NCI-H128 (cell line): ENCODE measurements at regions not wholly inside any gene's neighbourhood (a gene's known extent, or its start where the extent isn't known, plus 50 kb on each side); places are given as distances from the start of the nearest gene placed in this dataset.

Experiments
- DNase-seq: peaks from one replicate; lab custom pipeline; 2025; ENCODE audit not compliant: unreplicated experiment; lab: John Stamatoyannopoulos, UW

DNA sequence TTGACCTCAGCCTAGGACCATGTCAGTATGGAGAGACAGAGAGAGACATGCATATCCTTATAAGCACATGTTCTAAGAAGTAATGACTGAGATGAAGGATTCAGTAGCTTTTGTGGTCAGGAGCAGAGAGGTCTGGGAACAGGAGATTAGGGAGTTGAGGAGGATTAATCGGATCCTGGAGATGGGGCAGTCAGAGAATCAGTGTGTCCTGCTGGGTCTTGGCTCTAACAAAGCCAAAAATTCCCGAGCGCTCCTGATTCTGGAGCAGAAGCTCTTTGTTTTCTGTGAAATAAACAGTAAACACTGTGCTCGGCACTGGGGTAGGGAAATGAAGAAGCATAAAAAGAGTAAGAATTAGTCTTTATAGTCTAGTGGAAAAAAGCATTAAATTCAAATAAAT lies 520.0 kb upstream of the CLINT1 start:
- DNase-seq = no peak

DNA sequence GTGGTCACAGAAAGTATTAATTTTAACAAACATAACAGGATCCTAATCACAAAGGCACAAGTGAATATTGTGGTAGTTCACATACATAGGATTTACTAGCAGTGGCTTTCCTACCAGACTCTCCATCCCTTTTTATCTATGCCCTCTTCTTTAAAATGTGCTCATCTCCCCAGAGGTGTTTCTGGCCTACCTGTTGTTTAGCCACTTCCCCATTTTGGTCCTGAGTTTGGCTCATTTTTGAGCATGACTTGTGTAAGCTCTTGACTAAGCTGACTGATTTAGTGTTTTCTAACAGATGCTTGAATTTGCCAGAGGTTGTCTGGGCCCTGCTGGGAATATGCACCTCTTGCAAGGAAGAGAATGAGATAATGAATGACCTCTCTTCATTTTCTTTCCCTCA lies 517.7 kb upstream of the CLINT1 start:
- DNase-seq = no peak

DNA sequence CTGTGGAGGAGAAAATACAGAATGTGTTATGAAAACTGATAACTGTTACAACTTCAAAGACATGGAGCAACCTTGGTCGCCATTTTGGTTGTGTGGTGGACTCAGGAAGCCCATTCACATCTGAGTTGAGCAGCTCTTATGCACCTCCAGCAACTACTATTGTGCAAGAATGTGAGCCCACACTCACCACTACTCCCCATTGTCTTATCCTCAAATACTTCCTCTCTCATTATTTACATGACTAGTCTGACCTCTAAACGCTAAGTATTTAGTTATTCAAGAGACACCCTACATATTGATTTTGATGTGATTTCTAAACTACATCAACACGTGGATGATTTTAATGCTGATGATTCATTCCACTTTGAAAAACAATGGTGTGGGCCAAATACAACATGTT lies 516.6 kb upstream of the CLINT1 start:
- no peak for DNase-seq

DNA sequence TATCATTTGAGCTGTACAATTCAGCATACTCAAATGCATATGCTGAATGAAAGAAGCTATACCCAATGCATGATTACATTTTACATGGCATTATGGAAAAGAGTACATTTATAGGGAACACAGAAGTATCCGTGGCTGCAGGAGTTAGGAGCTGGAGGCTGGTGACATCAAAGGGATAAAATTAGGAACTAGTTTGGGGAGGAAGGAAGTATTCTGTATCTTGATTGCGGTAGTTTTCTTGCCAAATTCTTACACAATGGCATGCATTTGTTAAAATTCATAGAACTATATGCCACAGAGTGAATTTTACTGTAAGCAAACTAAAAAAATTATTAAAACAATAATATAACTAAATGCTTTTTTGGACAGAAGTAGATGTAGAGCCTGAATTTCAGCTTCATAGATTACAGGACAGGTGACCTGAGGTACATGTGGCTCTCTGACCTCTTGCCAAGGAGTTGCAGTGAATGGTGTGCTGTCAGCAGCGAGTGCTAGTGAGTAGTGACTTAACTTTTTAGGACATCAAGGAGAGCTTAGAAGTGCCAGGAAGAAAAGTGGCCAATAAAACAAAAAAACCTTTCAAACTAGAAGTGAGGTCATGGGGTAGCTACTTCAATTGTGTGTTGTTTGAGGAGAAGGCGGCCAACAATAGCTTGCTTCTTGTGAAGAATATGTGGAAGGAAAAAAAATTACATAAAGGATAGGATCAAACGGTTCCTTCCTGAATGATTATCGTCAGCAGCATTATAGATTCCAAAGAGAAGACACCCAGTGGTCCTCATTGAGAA lies 514.9 kb upstream of the CLINT1 start:
- no peak for DNase-seq

DNA sequence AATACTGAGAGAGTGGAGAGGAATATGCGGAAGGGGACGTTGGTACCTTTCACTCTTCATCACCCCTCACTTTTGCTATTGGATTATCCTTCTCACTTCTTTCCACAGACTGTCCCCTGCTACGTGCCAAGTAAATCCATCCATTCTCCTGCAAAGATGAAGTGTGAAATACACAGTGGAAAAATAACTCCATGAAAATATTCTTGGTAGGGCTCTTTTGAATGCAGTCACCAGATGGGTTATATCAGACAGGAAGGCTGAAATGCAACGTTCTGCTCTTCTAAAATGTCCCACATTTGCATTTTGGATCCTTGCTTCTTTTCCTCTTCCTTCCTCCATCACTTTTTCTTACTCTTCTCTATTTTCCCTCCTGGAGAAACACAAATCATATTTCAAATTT lies 510.3 kb upstream of the CLINT1 start:
- no peak for DNase-seq

DNA sequence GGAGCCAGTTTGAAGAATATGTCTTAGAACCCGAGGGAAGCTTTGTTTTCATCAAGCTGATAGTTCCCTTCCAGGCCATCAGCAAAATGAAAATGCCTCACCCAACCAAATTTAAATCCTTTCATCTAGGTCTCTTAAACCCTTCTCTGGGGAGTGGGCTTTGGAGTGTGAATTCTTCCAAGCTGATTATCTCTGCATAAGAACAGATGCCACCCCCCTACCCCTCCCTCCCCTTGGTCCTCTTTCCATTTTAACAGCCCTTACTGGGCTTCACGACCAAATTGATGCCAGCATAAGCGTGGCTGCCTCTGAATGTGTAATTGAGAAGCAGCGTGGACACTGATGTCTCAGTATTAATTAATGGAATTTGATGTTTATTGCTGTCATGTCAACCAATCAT lies 509.7 kb upstream of the CLINT1 start:
- no peak for DNase-seq

DNA sequence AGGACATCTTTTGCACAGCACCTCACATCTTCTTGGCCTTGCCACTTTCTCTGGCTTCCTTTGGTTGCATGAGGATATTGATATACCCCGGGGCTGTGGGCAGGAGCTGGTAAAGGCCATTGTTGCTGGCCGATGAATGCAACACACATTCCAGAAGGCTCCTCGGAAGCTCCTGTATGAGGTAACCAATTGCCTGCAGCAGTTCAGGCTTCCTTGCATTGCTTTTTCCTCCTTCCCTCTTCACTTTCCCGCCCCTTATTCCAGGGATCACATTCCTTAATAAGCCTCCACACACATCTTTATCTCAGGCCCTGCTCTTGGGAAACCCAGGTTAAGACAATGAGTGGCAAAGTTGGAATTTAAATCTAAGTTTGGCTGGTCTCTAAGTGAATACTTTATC lies 505.4 kb upstream of the CLINT1 start:
- no peak for DNase-seq

DNA sequence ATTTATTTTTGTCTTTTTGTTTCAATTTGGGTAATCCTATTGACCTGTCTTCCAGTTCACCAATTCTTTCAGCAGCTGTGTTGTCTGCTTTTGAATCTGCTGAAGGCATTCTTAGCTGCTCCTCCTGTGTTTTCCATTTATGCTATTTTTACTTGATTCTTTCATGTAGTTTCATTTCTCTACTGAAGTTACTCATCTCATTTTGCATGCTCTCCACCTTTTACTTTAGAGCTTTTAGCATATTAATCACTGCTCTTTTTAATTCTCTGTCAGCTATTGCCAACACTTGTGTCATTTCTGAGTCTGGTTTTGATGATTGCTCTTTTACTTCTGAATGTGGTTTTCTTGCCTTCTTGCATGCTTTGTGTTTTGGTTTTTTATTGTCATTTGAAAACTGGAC lies 496.0 kb upstream of the CLINT1 start:
- no peak for DNase-seq

DNA sequence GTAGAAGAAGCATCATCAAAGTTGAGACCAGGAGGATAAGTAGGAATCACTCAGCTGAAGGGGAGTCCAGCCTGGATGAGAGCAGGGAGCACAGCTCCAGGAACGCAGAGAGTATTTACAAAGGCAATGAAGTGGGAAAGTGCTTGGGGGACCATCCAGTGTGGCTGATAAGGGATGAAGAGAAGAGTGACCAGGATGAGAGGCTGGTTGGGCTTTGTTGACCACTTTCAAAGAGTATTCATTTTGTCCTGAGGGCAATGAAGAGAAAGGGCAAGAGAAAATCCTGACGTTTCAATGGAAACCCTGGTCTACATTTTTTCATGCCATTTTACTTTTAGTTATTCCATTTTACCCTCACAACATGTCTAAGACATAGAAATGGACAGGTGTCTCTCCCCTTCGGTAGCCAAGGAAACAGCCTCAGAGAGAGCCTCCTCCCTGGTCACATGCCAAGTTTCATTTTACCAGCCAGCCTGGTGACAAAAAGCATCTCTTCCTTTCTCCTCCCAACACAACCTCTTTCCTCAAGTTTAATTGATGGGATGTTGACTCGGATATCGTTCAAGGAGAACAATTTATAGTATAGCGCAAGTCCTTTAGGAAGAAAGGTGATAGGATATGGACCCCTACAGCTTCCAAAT lies 492.7 kb upstream of the CLINT1 start:
- peak; percentile 42 for DNase-seq

DNA sequence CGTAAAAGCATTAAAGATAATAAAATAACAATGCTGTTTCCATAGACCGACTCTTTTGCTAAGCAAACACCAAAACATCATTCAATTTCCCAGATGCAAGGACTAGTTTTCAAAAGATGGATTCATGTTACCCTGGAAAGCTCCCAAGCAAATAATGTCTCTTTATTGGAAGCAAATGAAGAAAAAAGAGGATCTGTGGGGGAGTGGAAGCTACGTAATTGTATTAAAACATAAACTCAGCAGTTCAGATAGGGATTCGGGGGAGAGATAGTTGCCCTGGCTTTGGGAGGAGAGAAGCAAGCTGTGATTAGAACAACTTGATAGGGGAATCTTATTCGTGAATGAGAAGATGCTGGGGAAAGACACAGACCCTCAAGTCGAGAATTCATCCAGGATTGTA lies 491.0 kb upstream of the CLINT1 start:
- no peak for DNase-seq

DNA sequence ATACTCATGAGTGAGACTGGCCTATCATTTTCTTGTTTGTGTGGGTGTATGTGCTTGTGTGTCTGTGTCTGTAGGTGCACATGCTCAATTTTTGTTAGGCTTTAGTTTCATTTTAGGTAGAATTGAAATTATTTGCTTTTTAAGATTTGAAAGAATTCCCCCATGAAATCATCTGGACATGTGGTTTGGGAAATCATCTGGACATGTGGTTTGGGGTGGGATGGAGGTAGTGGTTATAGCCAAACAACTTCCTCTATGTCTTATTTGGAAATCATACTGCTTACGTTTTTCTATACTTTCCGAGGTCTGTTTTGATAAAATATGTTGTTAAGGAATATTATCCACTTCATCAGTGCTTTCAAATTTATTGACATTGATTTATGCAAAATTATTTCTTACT lies 485.4 kb upstream of the CLINT1 start:
- no peak for DNase-seq

DNA sequence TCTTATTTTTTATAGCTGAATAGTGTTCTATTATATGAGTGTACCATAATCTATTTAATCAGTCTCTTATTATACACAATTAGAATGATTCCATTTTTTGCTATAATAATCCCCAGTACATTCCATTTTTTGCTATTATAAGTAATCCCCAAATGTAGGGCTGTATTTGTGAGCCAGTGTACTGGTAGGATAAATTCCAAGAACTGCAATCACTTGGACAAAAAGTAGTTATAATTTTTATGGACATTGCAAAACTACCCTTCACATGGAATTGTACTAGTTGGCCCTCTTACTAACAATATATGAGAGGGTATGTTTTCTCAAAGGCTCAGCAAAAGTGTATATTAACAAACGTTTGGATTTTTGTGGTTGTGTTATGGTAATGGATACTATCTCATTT lies 481.7 kb upstream of the CLINT1 start:
- no peak for DNase-seq

DNA sequence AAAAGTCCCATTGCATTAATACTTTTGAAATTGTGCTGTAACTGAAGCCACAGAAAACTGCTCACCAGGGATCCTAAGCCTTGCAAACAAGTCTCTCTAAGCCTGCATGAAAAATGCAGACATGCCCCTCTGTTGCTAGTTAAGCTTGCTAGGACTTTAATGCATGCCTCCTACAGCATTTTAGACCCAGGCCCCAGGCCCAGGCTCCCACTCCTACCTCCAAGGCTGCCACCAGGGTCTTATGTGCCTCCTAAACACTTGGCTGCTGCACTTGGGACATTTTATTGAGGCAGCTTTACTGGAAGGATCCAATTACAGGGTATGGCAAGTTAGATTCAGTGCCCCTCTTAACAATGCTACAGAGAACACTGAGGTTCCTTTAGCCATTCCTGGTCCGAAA lies 467.3 kb upstream of the CLINT1 start:
- DNase-seq = no peak

DNA sequence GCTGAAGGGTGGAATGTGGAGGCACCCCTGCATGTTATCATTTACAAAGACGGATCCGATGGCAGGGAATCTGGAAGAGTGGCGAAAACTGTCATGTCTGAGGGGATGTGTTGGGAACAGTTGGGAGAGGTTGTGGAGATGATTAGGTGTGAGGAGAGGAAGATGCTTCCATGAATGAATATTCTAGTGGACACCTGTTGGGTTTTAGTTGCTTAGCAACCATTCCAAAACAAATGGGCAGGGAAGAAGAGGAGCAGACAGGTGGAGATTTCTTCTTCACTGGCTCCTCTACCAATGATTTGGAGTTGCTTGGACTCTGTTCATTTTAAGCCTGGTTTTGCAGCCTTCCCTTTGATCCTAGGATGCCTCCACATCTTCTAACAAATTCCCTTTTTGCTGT lies 465.3 kb upstream of the CLINT1 start:
- DNase-seq = no peak

DNA sequence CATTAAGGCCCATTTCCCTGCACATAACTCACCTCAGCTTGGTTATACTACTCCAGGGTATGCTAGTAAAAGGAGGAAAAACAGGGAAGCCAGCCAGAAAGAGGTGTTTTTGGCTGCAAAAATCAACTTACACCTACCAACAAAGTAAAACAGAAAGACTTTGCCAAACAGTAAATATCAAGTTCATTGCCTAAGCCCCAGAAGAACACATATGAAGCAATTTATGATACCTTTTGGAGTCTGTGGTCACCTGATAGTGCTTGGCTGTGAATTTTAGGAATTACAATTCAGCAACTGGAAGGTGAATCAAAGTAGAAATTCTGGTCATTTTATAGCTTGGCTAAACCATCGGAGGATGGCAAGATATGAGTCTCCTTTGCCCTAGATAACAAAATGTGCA lies 463.7 kb upstream of the CLINT1 start:
- DNase-seq = no peak

DNA sequence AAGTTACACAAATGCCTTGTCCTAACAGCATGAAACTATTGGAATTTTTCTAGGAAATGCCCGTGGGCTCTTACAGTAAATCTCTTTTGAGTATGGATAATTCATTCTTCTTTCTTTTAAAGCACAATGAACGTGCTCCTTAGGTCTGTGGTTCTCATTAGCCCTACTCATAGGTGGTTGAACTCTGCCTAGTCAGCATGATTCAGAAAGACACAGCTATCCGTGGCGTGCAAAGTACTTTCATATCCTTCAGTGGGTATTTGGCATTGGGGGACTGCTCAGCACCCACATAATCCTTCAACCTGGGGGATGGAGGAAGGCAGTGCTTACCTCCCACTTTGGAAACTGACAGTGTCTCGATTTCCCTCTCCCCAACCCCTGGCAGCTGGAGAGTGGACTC lies 462.0 kb upstream of the CLINT1 start:
- DNase-seq = no peak

DNA sequence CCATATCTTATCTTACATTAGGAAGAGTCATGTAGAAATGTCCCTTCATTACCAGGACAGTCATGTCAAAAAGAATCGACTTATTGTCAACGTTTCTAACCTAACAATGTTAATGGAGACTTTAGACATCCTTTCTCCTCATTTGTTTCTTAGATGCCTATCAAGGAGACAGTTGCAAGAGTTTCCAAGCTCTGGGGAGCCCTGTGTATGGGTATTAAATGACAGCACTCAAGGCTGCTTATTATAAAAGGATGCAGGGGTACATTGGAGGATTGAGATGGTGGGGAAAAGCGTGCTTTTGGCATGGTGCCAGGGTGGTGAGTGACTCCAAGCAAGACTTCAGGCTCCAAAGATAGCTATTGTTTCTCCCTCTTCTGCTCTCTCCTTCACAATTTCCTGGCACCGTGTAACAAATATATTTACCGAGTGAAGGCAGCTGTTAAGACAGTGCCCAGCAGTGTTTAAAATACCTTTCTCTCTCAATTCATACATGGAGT lies 461.3 kb upstream of the CLINT1 start:
- peak; percentile 18 for DNase-seq

DNA sequence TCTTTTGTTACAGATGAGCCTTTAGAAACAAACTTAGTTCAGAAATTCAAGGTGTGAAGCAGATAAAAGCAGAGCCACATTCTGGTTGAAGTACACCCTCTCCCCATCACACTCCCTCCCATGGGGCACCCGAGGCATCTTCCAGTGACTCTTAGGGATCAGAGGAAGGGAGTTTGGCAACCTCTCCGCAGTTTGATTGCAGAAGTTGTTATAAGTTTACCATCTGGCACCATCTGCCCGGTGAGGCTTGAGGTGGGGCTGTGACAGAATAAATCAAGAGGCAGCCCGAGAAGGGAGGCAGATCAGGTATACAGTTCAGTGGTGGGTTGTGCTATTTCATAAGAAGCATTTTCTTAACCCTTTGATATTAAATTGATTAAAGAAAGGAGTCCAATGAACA lies 458.6 kb upstream of the CLINT1 start:
- DNase-seq = no peak

DNA sequence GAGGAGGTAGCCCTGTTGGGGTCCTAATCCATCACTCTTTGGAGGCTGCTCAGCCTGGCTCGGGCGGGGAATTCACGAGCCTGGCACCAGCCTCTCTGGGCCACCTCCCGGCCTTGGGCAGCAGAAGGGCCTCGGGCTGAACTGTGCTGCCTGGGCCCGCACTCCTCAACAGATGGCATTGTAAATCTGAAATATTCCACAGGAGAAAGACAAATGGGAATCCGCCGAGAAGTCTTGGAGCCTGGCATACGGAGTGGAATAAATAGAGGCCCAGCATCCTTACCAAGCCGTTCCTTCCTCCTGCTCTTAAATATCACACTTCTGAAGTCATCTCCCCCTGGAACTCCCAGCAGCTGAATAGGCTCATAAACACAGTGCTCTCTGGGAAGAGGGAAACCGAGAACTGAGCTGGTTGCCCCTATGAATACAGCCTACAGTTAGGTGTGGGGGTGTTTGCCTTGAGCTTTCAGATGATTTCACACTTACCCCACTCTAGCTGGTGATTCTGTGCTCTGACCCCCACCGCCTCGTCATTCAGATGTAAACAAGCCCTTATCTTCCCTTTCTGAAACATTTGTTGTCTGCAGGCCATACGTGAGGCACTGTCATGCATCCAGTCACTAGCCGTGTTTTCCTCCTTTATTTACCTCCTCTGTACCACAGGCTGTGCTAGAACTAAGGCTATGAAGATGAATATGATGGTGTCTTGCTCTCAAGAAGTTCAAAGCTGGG lies 455.0 kb upstream of the CLINT1 start:
- no peak for DNase-seq

DNA sequence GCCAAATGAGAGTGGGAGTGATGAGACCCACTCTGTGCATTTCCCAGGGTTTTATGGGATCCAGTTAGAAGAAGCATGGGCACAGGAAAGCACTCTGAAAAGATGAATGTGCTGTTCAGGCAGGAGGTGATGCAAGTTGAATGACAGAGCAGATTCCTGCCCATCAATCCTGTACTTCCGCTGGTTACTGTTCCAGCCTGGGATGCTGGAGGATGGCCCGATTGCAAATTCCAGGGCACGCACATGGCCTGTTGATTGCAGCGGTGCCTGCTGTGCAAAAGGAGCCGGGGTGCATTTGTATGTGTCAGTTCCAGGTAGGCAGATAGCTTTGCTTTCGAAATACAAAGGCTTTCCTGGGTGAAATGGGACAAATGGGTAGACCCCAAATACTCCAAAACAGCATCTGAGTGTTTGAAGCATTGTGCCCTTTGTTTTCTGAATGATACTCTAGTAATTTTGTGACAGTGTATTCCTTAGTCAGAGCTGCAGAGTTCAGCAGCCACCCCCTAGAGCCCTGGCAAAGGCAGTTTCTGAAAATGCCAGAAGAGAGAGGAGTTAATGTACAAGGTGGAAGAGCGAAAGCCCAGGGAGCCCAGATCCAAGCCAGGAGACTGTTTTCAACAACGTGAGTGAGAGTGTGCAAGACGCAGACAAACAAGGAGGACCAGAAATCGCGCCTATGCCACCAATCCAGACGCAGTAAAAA lies 454.2 kb upstream of the CLINT1 start:
- no peak for DNase-seq

DNA sequence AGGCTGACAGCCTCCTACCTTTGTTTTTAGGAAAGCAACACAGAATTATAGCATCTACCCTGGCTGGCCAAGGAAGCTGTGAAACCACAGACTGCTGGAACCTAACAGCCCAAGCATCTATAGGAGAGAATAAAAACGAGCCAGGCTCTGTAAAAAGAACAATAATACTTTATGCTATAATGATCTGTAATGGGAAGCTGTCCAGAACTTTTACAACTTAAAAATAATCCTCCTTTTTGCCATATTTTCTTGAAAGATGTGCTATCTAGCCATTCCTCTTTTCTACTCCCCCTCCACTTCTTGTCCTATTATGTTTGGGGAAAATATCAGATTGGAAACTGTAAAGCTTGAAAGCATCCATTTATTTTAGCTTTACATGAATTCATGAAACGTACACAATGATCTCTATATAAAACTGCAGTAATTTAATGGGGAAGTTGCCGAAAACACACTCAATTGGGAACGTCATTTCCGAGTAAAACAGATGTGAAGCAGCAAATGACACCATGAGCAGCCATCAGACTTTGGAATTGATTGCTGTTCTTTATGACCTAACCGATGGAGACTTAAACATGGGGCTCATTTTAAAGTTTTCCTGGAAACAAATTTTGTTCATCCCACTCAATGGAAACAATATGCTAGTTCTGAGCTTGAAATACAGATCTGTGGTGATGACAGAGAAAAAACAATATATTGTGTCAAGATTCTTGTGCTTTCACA lies 450.3 kb upstream of the CLINT1 start:
- DNase-seq = no peak
